Fibroblast of lung (primary cell): ENCODE measurements at regions not wholly inside any gene's neighbourhood (a gene's known extent, or its start where the extent isn't known, plus 50 kb on each side); places are given as distances from the start of the nearest gene placed in this dataset.

Experiments
- DNase-seq, 2 donors: peaks; one replicate each; pipeline versions ENCODE4 v3.0.0 to v3.0.0-alpha.2; 2010; ENCODE audit warnings: low read depth in 2 of 2
- H2AFZ ChIP-seq: 2 replicates; pipeline ENCODE4 v1.5.1; 2012; ENCODE audit warnings: low read length, control low read depth, inconsistent platforms
- H3K27ac ChIP-seq: 2 replicates; pipeline ENCODE4 v1.5.1; 2011; ENCODE audit warnings: low read length, control low read depth; ENCODE audit not compliant: insufficient read depth
- H3K27me3 ChIP-seq: 2 replicates; pipeline ENCODE4 v1.5.1; 2011; ENCODE audit warnings: mild to moderate bottlenecking, low read length; ENCODE audit not compliant: control insufficient read depth, insufficient read depth
- H3K36me3 ChIP-seq: 2 replicates; pipeline ENCODE4 v1.5.1; 2011; ENCODE audit warnings: low read length; ENCODE audit not compliant: control insufficient read depth, insufficient read depth
- H3K4me1 ChIP-seq: 2 replicates; pipeline ENCODE4 v1.5.1; 2011; ENCODE audit warnings: low read length; ENCODE audit not compliant: control insufficient read depth, insufficient read depth; ENCODE audit errors: extremely low read depth
- H3K4me2 ChIP-seq: 2 replicates; pipeline ENCODE4 v1.5.1; 2011; ENCODE audit warnings: low read length, control low read depth; ENCODE audit not compliant: insufficient read depth; ENCODE audit errors: extremely low read depth
- H3K4me3 ChIP-seq, 4 experiments: fragments of 200-600 bp in 1 of 4; sonication (generic) in 1 of 4; replicated peaks in 1 of 4; 2 replicates each; pipeline ENCODE4 v1.5.1; 2011 to 2016; ENCODE audit warnings: low read length in 4 of 4, low read depth in 3 of 4, mild to moderate bottlenecking in 3 of 4, control low read depth in 2 of 4, inconsistent platforms in 1 of 4, mixed read lengths in 1 of 4; ENCODE audit not compliant: insufficient read depth in 1 of 4; ENCODE audit errors: control extremely low read depth in 1 of 4
- H3K79me2 ChIP-seq: 2 replicates; pipeline ENCODE4 v1.5.1; 2012; ENCODE audit warnings: mild to moderate bottlenecking, low read length, inconsistent platforms; ENCODE audit not compliant: control insufficient read depth, insufficient read depth
- H3K9ac ChIP-seq: 2 replicates; pipeline ENCODE4 v1.5.1; 2011; ENCODE audit warnings: mild to moderate bottlenecking, low read length, control low read depth; ENCODE audit not compliant: insufficient read depth
- H3K9me3 ChIP-seq: 2 replicates; pipeline ENCODE4 v1.5.1; 2012; ENCODE audit warnings: low read depth, low read length; ENCODE audit not compliant: control insufficient read depth, insufficient read depth
- H4K20me1 ChIP-seq: 2 replicates; pipeline ENCODE4 v1.5.1; 2011; ENCODE audit warnings: low read length; ENCODE audit not compliant: control insufficient read depth, insufficient read depth; ENCODE audit errors: extremely low read depth
- CTCF ChIP-seq, 2 donors: IDR thresholded peaks in 1 of 2; conservative IDR thresholded peaks in 1 of 2; 1 replicate in 1 of 2; 2 replicates in 1 of 2; pipeline ENCODE4 v1.5.1; 2011 to 2012; ENCODE audit warnings: low read length in 2 of 2, control low read depth in 1 of 2, inconsistent platforms in 1 of 2, low read depth in 1 of 2, mild to moderate bottlenecking in 1 of 2
- EZH2 ChIP-seq: IDR thresholded peaks from 2 replicates; pipeline ENCODE4 v1.5.1; 2012; ENCODE audit warnings: low read length, control low read depth, mild to moderate bottlenecking; ENCODE audit errors: missing control alignments

GRCh38 chr20:7087803-7088202, 320.3 kb downstream of the BMP2 start:
- Histone ChIP-seq H4K20me1 (no peaks in the 10 kb centered on the region), H3K4me1 (no peaks in the 10 kb centered on the region)
- TF ChIP-seq EZH2 (no peak), CTCF (conservative IDR thresholded peaks at IDR 0.05 in 1 of 2, IDR thresholded peaks at IDR 0.05 in 1 of 2; ENCODE audit: low read depth in 1 of 2, low read length in 2 of 2) (no peak)

GRCh38 chr20:7090001-7090400, 322.5 kb downstream of the BMP2 start:
- no peaks in the 10 kb centered on the region for H4K20me1 ChIP-seq
- H3K4me2 ChIP-seq = no peak overlapping the region
- no peaks in the 10 kb centered on the region for H3K79me2 ChIP-seq
- H3K9me3 ChIP-seq = no peaks in the 10 kb centered on the region
- no peak overlapping the region for H3K9ac ChIP-seq
- DNase-seq = no peak
- H3K27me3 ChIP-seq = no peaks in the 10 kb centered on the region
- no peak overlapping the region for H2AFZ ChIP-seq
- no peak overlapping the region for H3K27ac ChIP-seq
- no peaks in the 10 kb centered on the region for H3K36me3 ChIP-seq
- no peak overlapping the region for H3K4me3 ChIP-seq
- no peak for TF ChIP-seq EZH2
- no peak for TF ChIP-seq CTCF (conservative IDR thresholded peaks at IDR 0.05 in 1 of 2, IDR thresholded peaks at IDR 0.05 in 1 of 2; ENCODE audit: low read depth in 1 of 2, low read length in 2 of 2)
- H3K4me1 ChIP-seq = no peaks in the 10 kb centered on the region

More at GRCh38 chr20:7087803-7088202, 320.3 kb downstream of the BMP2 start:
- Histone ChIP-seq H3K4me2 (no peak overlapping the region), H2AFZ (no peak overlapping the region), H3K9ac (no peak overlapping the region), H3K36me3 (no peaks in the 10 kb centered on the region), H3K4me3 (no peak overlapping the region), H3K27ac (no peak overlapping the region), H3K9me3 (no peaks in the 10 kb centered on the region), H3K79me2 (no peaks in the 10 kb centered on the region), H3K27me3 (no peaks in the 10 kb centered on the region)
- DNase-seq = no peak

- Histone ChIP-seq H2AFZ (no peak overlapping the region), H4K20me1 (no peaks in the 10 kb centered on the region), H3K36me3 (no peaks in the 10 kb centered on the region), H3K4me3 (no peak overlapping the region), H3K27ac (no peak overlapping the region), H3K4me2 (no peak overlapping the region), H3K79me2 (no peaks in the 10 kb centered on the region), H3K9me3 (no peaks in the 10 kb centered on the region), H3K27me3 (no peaks in the 10 kb centered on the region), H3K4me1 (no peaks in the 10 kb centered on the region), H3K9ac (no peak overlapping the region)
- no peak for TF ChIP-seq CTCF (conservative IDR thresholded peaks at IDR 0.05 in 1 of 2, IDR thresholded peaks at IDR 0.05 in 1 of 2; ENCODE audit: low read depth in 1 of 2, low read length in 2 of 2)
- no peak for TF ChIP-seq EZH2
- no peak for DNase-seq
These were observed 323.3 kb downstream of the BMP2 start for GRCh38 chr20:7090811-7091210.
